HG02678 (cell line): ENCODE measurements at regions not wholly inside any gene's neighbourhood (a gene's known extent, or its start where the extent isn't known, plus 50 kb on each side); places are given as distances from the start of the nearest gene placed in this dataset.

Experiments used
- ATAC-seq: cut with Tn5 transposase; IDR thresholded peaks from one replicate; pipeline ENCODE4 v1.9.1; 2021; ENCODE audit warnings: mild to moderate bottlenecking, moderate library complexity; ENCODE audit not compliant: unreplicated experiment

DNA sequence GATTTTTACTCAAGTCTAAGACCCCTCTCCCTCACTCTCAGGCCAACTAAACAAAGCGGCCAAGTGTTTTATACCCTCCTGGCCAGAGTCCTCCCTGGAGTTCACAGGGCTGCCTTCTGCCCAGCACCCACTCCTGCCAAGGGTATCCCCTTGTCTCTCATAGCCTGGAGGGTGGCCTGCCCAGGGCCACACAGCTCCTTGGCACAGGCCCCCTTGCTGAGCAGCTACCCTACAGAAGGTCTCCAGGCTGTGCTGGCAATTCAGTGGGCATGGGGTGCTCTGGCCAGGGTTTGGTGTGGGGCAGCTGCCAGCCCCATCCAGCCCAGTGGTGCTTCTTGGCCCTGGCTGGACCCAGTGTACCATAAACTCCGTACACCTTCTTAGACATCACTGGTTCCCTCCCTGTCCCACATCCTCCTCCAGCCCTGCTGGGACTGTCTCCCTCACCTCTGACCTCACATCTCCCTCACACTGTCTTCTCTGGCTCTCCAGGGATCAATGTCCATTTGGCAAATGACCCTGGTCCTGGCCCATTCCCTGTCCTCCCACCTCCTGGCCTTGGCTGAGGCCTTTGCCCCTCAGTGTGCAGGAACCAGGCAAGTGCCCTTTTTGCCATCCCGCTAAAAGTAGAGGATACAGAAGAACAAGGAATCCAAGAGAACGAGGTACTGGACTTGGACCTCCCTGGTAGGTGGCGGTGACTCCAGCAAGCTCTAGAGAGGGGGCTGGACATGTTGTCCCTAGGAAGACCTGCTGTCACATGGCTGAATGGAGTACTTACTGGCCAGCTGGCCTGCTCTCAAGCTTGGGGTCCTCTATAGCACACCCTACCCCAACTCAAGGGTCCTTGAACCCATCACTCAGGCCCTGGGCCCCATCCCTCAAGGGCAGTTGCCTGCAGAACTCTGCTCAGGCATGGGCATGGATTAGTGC lies 50.0 kb upstream of the TRPM1 start:
- no peak for ATAC-seq

DNA sequence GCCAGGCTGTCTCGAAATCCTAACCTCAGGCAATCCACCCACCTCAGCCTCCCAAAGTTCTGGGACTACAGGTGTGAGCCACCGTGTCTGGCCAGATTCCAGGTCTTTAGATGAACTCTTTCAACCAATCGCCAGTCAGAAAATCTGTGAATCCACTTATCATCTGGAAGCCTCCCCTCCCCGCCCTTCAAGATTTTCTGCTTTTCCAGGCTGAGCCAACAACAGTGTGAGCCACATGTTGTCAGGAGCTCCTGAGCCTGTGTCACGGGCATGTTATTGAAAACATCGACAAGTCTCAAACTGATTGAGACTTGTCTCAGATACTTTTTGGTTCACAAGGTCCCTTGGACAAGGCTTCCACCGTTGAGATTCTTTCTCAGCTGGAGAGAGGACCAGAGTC lies 52.0 kb upstream of the TRPM1 start:
- no peak for ATAC-seq

DNA sequence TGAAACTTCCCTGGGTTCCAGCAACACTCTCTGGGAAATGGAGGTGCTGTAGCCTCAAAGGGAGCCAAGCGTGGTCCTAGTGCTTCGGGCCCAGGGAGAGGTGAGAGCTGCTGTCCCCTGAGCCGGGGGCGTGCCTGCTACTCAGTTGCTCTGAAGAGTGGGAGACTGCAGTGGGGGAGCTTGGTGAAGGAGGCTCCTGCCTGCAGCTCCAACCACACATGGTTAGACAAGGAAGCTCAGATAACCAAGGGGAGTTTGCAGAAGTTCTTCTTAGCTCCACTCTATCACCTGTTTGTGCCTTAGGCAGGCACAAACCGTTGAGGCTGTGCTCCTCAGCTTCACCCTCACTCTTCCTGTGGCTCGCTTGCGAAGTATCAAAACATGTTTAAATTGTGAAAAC lies 53.6 kb upstream of the TRPM1 start:
- ATAC-seq = no peak

DNA sequence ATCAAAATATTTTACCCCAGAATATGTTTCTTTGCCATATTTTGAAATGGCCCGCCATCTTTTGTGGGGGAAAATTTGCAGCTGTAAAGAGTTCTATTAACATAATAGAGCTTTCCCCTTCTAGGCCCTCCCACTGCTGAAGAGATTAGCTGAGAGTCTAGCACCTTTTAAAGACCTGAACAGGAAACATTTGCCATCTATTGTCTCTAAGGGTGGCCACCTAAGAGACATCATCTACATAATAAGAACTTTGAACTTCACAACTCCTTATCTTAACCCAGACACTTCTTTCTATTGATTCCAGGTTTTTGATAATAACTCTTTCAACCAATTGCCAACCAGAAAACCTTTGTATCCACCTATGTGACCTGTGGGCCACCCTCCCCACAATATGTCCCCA lies 54.7 kb upstream of the TRPM1 start:
- no peak for ATAC-seq

DNA sequence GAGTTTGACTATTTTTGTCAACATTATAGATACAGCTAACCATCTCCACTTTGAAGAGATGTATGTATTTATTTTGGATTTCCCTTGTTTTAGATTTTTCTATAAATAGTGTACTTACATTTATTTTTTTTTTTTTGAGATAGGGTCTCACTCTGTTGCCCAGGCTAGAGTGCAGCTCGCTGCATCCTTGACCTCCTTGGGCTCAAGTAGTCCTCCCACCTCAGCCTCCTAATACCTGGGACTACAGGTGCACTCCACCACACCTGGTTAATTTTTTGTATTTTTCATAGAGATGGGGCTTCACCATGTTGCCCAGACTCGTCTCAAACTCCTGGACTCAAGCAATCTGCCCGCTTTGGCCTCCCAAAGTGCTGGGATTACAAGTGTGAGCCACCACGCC lies 55.3 kb upstream of the TRPM1 start:
- no peak for ATAC-seq

DNA sequence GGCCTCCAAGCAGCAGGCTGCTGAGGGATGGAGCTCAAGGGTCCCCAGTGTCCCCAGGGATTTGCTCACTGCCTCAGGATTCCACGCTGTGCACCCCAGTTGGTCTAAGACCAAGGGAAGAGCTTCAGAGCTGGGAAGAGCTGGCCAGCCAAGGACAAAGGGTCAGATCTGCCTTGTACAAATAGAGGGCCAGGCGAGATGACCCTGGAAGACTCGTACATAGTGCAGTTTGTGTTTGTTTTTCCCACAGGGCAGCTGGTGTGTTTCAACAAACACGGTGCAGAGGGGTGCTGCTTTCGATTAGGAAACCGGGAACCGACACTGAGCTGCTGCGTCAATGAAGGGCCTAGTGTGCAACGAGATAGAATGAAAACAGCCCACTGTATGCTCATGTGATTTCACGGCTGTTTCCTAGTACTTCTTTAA lies 56.1 kb upstream of the TRPM1 start:
- ATAC-seq = no peak

DNA sequence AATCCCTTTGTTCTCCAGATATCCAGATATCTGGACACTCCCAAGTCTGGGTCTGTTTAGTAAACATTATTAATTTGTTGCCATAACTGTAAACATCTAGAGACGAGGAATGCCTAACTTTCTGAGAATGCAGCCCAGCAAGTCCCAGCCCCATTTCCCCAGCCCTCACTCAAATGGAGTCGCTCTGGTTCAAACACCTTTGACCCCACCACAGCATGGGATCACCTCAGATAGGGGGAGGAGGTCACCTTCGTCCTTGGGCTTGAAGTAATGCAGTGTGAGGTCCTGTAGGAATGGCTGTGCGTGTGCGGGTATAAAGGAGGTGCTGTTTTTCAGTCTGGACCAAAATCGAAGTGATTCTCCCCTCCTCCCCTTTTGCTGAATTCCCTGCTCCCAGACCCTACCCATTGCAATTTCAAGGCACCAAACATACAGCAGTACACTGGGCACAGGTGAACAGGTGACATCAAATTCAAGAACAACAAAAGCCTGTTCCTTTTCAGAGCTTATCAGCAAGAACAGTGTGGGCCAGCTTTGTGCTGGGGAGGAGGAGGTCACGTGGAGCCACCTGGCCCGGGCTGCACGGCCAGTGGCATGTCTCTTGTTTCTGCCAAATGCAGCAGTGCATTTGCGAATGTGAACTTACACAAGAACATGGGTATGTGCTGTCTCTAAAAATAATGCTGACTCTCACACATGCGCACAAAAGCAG lies 57.5 kb upstream of the TRPM1 start:
- ATAC-seq = no peak

DNA sequence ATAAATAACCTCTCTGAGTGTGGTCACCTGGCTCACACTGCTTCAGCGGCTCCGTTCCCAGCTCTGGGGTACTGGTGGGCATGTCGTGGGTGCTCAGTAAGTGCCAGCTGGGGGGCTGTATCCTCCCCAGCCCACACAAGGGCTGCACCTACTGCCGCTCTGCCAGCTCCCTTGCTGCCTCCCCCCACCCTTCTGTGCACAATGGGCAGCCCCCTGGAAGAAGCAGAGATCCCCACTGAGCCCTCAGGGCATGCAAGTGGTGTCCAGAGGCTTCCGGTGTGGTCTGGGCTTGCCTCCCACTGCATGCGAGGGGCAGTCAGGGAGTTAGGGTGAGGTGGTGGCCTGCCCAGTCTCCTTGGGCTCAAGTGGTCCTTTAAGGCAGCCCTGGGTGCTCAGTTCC lies 58.3 kb upstream of the TRPM1 start:
- ATAC-seq = no peak

DNA sequence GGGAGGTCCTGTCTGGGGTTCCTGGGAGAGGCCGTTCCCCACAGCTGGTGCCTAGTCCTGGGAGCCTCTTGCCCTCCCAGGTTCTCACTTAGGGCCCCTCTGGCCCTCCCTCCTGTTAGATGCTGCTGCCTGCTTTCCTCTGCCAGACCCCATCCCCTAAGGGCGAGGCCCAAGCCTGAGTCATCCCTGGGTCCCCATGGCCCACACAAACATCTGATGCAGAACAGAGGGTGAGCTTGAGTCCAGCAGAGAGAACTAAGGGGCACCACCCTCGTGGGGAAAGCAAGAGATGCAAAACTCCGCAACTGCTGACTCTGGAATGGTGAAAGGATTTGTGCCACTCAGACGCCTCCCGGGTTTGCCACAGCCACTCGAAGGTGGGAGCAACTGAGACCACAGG lies 58.8 kb upstream of the TRPM1 start:
- no peak for ATAC-seq

DNA sequence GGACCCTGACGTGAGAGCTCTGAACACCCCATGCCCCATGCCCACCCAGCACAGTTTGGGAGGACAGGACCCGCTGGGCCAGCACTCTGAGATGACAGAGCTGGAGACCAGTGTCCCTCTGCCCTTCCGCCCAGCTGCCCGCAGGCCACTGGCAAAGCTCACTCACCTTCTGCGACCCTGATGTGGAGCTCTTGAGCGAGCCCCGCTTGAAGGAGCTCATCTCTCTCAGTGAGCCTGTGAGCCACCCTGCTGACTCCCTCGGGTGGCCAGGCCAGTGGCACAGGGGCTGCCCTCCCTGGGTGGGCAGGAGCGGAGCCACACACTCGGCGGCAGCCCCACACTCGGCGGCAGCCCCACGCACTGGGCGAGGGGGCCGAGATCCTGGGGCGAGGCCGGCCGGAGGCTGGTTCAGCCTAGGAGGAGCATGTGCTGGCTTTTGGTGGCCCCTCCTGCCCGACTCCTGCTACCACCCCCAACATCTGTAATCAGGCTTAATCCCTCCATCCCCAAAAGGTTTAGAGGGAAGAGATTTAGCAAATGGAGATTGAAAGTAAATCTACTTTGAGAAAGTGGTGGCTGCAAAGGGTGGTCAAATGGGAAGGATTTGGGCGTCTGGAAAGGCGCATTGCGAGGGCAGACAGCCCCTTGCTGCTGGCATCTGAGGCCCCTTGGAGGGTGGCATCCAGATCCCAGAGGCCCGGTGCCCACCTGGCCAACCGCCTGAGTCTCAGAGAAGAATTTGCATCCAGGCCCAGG lies 59.4 kb upstream of the TRPM1 start:
- no peak for ATAC-seq

DNA sequence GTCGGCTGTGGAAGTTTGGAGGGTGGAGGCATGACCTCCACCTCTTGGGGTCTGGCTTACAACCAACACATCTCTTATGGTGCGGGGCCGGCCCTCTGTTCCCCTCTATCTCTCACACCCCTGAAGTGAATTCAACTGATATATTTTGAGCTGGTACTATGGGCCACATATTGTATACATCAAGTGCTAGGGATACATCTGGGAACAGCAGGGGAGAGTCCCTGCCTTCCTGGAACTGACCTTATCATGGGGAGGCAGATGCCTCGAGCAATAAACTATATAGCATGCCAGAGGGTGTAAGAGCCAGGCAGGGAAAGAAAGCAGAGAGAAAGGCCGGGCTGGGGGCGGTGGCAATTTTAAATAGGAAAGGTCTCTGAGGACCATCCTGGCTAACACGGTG lies 60.4 kb upstream of the TRPM1 start:
- ATAC-seq = no peak

DNA sequence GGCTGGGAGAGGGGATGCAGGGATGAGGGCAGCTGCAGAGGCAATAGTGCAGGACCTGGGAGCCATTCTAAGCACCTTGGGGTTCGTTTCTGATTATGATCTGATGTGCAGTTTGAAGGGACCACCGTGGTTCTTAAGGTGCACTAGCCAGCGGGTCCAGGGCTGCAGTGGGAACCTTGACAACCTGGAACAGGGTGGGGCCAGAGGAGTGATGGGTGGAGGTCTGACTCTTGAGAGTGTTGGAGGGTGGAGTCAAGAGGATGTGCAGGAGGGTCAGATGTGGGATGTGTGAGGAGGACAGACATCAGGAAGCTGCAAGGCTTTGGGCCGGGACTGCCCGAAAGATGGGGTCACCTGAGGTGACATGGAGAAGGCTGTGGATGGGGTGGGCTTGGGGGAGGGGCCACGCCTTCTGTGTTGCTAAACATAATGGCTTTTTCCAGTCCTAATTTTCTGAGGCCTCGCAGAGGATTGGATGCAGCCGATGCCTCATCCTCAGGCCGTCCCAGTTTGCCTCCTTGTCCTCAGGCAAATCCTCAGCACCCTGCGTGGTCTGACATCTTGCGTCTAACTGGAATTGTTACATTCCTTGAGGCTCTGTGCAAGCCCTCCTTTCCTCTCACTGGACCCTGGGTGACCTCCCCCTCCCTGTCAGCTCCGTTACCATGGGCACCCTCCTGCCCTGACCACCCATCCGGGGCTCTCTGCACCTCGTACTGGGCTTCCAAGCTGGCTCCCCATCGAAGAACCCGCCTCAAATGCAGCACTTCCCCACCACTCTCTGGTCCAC lies 61.4 kb upstream of the TRPM1 start:
- no peak for ATAC-seq

DNA sequence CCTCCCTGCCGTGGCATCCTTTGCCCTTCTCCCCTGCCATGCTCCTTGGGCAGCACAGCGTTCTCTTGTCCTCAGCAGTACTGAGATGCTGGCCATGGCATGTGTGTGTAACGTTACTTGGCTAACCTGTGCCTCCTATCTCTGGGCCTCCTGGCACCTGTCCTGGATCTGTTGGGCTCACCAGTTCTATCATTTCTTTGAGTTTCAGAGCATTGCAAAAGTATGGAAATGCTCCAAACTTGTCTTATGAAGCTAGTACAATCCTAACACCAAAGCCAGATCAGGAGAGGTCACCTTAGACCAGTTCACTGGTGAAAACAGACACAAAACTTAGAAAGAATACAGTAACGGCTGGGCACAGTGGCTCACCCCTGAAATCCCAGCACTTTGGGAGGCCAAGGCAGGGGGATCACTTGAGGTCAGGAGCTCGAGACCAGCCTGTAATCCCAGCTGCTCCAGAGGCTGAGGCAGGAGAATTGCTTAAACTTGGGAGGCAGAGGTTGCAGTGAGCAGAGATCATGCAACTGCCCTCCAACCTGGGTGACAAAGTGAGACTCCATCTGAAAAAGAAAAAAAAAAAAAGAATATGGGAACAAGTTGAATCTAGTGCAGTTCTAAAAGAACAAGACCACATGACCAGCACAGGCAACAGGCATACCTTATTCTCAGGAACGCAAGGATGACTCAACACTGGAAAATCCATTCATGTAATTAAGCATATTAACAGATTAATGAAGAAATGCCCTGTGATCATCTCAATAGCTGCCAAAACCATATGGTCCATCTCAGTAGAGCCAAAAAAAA lies 62.4 kb upstream of the TRPM1 start:
- no peak for ATAC-seq

DNA sequence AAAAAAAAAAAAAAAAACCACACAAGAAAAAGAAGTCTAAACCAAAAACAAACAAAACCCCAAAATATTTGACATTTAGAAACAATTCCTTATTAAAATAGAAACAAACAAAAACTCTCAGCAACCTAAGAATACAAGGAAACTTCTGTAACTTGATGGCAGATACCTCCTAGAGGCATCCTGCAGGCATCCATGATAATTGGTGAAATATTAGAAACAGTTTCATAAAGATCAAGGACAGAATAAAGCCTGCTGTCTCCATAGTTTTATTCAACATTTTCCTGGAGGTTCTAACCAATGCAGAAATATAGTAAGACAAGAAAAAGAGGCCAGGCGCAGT lies 63.0 kb upstream of the TRPM1 start:
- no peak for ATAC-seq

DNA sequence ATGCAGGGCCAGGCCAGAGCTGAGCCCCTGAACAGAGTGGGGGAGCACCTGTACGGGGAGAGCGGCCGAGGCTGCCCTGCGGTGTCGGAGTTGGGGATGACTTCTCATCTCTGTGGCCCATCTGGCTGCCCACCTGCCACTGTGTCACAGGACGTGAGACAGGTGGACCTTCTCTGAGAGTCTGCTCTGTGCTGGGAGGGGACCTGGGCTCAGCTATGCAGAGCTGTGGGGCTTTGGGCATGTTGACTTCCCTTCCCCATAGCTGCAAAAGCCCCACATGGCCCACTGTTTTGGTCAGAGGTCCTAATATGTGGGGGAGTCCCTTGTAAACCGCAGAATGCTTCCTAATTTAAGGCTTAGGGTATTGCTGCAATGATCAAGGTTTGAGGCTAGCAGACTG lies 68.0 kb upstream of the TRPM1 start:
- no peak for ATAC-seq

DNA sequence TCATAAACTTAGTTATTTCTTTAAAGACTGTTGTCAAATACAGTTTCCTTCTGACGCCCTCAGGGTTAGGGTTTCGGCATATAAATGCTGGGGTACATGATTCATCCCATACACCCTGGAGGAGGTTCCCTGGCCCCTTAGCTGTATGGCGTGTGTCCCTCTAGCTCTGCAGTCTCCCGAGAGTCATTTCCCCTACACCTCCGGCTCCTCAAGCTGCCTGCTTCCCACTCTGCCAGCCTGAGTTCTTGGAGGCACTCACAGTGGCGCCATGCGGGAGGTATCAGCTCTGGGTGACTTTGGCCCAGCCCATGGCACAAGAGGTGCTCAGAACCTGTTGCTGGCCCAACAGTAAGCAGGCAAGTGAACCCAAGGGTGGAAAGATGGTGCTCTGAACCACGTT lies 70.2 kb upstream of the TRPM1 start:
- no peak for ATAC-seq

DNA sequence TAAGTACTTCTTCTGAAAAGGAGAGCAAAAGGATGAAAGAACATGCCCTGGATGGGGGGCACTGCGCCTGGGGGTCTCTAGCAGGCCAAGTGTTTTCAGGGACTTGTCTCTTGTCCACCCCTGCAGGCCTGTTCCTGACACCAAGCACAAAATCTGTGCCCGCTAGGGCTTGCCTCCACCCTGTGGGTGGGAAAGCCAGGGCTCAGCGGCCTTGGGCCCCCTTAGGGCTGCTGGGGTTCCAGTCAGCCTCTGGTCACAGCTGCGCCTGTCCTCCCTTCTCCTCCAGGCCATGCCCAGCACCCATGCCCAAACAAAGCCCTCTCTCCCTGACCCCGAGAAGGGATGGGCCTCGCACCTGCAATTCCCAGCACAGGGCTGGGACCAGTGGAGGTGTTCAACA lies 71.1 kb upstream of the TRPM1 start:
- ATAC-seq = no peak

DNA sequence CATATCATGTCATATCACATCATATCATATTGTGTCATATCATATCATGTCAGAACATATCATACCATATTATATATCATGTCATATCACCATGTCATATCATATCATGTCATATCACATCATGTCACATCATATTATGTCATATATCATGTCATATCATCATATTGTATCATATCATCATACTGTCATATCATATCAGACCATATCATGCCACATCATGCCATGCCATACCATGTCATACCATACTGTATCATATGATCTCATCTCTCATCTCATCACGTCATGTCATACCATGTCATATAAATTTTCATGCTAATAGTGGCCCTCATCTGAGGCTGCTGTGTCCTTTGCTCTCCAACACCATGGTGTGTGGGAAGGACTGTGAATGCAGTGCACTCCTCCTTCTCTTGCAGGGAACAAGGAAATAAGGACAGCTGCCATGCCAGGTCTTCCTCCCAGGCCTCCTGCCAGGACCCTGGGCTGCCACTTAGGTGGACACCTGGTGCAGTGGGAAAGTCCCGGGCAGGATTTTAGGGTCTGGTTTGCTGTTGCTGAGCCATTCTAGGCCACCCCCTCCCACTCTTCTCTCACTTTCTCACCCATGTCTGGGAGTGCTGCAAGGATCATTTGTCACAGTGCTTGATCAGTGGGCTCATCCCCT lies 72.4 kb upstream of the TRPM1 start:
- ATAC-seq = no peak

DNA sequence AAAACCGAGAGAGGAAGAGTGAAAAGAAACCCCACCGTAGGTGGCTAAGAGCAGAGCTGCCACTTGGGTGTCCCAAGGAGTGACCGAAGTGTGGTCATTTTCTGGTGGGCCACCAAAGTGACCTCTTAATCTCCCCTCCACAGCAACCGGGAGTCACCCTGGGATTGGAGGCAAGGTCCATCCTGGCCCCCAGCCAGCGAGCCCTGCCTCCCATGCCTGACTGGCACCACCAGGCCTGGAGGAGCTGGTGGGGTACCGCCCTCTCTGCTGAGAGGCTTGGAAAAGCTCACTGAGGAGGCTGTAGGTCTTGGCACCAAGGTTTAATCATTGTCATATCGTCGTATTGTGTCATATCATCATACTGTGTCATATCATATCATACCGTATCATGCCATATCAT lies 74.0 kb upstream of the TRPM1 start:
- ATAC-seq = no peak

DNA sequence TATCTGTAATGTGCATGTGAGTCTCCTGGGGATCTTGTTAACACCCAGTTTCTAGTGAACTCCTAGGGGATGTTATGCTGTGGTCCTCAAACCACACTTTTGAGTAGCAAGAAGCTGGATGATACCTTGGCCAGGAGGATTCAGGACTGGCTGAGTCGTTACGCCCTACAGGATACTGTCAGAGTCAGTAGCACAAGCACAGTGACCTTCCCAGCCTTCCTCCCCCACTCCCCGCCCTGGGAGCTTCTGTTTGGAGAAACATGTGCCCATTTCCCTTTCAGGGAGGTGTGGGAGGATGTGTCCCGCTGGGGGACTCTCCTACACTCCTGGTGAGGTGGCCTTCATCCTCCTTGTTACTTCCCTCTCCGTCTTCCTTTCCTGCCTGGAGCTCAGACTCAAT lies 76.4 kb upstream of the TRPM1 start:
- no peak for ATAC-seq
